Gastrocnemius medialis (tissue), 4 donors: ENCODE measurements at regions not wholly inside any gene's neighbourhood (a gene's known extent, or its start where the extent isn't known, plus 50 kb on each side); places are given as distances from the start of the nearest gene placed in this dataset.

Experiments used
- ATAC-seq, 2 donors: fragments of 150-250 bp; one replicate each; pipeline ENCODE4 v1.9.1; 2016
- DNase-seq, 2 donors: peaks; one replicate each; pipeline ENCODE4 v3.0.0-alpha.2; 2019
- H3K27ac ChIP-seq, 4 donors: fragments of 200-600 bp; sonication (generic); 1 replicate in 1 of 4; 2 replicates in 3 of 4; pipeline ENCODE4 v1.5.1; 2016 to 2018; ENCODE audit warnings: mild to moderate bottlenecking in 2 of 4, moderate library complexity in 1 of 4
- H3K27me3 ChIP-seq, 3 donors: fragments of 200-600 bp; sonication (generic) in 2 of 3; 1 replicate in 1 of 3; 2 replicates in 2 of 3; pipeline versions ENCODE4 v1.5.1 to v1.6.0; 2016 to 2019; ENCODE audit warnings: mild to moderate bottlenecking in 1 of 3, moderate library complexity in 1 of 3
- H3K36me3 ChIP-seq, 2 donors: fragments of 200-600 bp; sonication (generic) in 1 of 2; one replicate each; pipeline ENCODE4 v1.5.1; 2017 to 2018
- H3K4me1 ChIP-seq, 2 donors: fragments of 200-600 bp; sonication (generic) in 1 of 2; one replicate each; pipeline ENCODE4 v1.5.1; 2016 to 2017; ENCODE audit warnings: mild to moderate bottlenecking in 2 of 2
- H3K4me3 ChIP-seq, 4 donors: fragments of 200-600 bp; sonication (generic) in 3 of 4; 1 replicate in 1 of 4; 2 replicates in 3 of 4; pipeline ENCODE4 v1.5.1; 2016 to 2019; ENCODE audit warnings: mild to moderate bottlenecking in 2 of 4
- H3K9me3 ChIP-seq, 3 donors: fragments of 200-600 bp; sonication (generic) in 2 of 3; 1 replicate in 1 of 3; 2 replicates in 2 of 3; pipeline ENCODE4 v1.5.1; 2016 to 2019
- CTCF ChIP-seq, 5 experiments: fragments of 450-650 bp in 3 of 5; fragments of 200-600 bp in 2 of 5; sonication (generic) in 2 of 5; IDR thresholded peaks in 4 of 5; conservative IDR thresholded peaks in 1 of 5; 1 replicate in 4 of 5; 2 replicates in 1 of 5; pipeline ENCODE4 v1.5.1; 2016 to 2019; ENCODE audit warnings: antibody characterized with exemption in 5 of 5, mild to moderate bottlenecking in 3 of 5, moderate library complexity in 3 of 5
- POLR2A ChIP-seq, 2 donors: fragments of 450-650 bp; IDR thresholded peaks; one replicate each; pipeline ENCODE4 v1.6.1; 2017; ENCODE audit warnings: antibody characterized with exemption in 2 of 2, mild to moderate bottlenecking in 2 of 2, moderate library complexity in 2 of 2
- in situ Hi-C, 4 donors: fragments of 200-750 bp; cut with MboI; loops; one replicate each; pipeline versions ENCODE4 v1.15.0 to v1.8.0; 2017; ENCODE audit warnings: low sequenced_read_pairs in 4 of 4
- intact Hi-C: fragments of 100-400 bp; cut with DNase I; formaldehyde crosslinking; loops from one replicate; pipeline ENCODE4 v1.15.1; 2023; ENCODE audit warnings: low total_unique reads

- intact Hi-C loops = loop anchor here (10.0 kb wide), 1 partner anchor 224 kb away; the partner anchor contains the start of gene FAT1
Observed at GRCh38 chr4:186948361-186949242, 224.9 kb upstream of the FAT1 start.

DNA sequence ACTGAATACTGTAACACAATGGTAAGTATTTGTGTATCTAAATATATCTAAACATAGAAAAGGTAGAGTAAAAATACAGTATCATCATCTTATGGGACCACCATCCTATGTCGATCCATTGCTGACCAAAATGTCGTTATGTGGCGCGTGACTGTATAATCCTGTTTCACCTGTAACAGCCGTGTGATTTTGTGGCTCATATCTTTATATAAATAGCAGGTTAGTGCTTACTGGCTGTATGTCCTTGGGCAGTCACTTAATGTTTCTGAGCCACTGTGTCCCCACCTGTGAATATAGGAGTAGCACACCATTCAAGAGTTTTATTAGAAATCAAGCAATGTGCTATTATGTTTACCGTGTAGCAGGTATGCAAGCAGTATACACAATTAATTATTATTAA lies 226.2 kb upstream of the FAT1 start:
- no peak overlapping the region for H3K4me3 ChIP-seq
- H3K27me3 ChIP-seq = no peaks in the 10 kb centered on the region
- intact Hi-C loops (loop anchor here (10.0 kb wide), 1 partner anchor 225 kb away; the partner anchor contains the start of gene FAT1), in situ Hi-C loops (no loop called here)
- H3K9me3 ChIP-seq = no peaks in the 10 kb centered on the region
- H3K27ac ChIP-seq = no peak overlapping the region
- ATAC-seq (no peak), DNase-seq (no peak)
- H3K36me3 ChIP-seq = no peaks in the 10 kb centered on the region
- TF ChIP-seq POLR2A (IDR thresholded peaks at IDR 0.05) (no peak), CTCF (IDR thresholded peaks at IDR 0.05 in 4 of 5, conservative IDR thresholded peaks at IDR 0.05 in 1 of 5) (no peak)
- H3K4me1 ChIP-seq = no peaks in the 10 kb centered on the region

More at GRCh38 chr4:186948361-186949242, 224.9 kb upstream of the FAT1 start:
- no peak for DNase-seq
- in situ Hi-C loops = no loop called here
- Histone ChIP-seq H3K27me3 (no peaks in the 10 kb centered on the region), H3K36me3 (no peaks in the 10 kb centered on the region), H3K27ac (no peak overlapping the region), H3K4me3 (peak overlapping the region in 3 of 4 donors; percentile 3 to 28 (median 9)), H3K9me3 (no peaks in the 10 kb centered on the region), H3K4me1 (no peaks in the 10 kb centered on the region)
- TF ChIP-seq CTCF (IDR thresholded peaks at IDR 0.05 in 4 of 5, conservative IDR thresholded peaks at IDR 0.05 in 1 of 5) (no peak), POLR2A (IDR thresholded peaks at IDR 0.05) (no peak)
- ATAC-seq = no peak

DNA sequence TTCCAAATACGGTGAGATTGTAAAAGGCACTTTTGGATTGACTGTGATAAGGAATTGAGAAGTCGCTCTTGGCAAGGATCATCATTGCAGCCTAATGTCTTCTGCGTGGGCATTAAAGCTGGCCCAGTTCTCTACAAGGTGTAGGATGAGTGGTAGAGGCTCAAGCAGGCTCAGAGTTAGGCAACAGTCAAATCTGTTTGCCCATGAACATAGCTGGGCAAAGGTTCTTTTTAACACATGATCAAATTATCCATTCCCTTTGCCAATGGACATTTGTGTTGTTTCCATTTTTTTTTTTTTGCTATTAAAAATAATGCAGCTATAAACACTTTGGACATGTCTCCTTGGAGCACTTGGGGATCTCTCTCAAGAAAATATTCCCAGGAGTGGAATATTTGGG lies 229.1 kb upstream of the FAT1 start:
- in situ Hi-C loops (no loop called here), intact Hi-C loops (no loop called here)
- DNase-seq = no peak
- no peak overlapping the region for H3K4me3 ChIP-seq
- H3K36me3 ChIP-seq = no peaks in the 10 kb centered on the region
- H3K4me1 ChIP-seq = no peaks in the 10 kb centered on the region
- H3K9me3 ChIP-seq = no peaks in the 10 kb centered on the region
- H3K27me3 ChIP-seq = no peaks in the 10 kb centered on the region
- TF ChIP-seq CTCF (IDR thresholded peaks at IDR 0.05 in 4 of 5, conservative IDR thresholded peaks at IDR 0.05 in 1 of 5) (no peak), POLR2A (IDR thresholded peaks at IDR 0.05) (no peak)
- no peak for ATAC-seq
- no peak overlapping the region for H3K27ac ChIP-seq

DNA sequence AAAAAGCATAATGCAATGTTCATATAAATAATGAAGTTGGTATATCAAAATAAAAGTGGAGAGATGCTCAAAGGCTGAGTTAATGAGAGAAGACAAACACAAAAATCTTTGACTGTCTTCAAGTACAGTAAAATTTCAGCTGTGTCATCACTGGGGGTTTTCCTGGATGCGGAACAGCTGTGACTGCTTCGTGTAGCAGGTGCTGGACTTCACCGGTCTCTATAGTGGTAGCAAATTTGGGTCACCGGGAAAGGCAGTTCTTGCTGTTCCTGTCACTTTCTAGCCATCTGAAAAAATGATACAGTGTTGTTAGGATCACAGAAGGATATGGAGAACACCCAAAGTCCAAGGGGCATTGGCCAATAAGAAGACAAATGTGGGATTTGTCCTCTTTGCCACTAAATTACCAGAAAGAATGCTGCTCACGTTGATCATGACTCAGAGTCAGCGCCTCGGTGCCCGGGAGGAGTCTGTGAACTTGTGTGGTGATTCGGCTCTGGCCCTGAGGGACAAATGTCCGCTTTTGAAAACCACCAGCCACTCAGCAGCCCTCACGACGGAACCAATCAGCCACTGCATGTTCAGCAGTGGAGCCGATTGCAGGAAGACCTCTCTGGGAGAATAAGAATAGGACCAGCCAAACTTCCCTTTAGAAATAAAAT lies 230.1 kb upstream of the FAT1 start:
- Histone ChIP-seq H3K27me3 (no peaks in the 10 kb centered on the region), H3K9me3 (no peaks in the 10 kb centered on the region), H3K4me1 (no peaks in the 10 kb centered on the region), H3K36me3 (no peaks in the 10 kb centered on the region), H3K4me3 (no peak overlapping the region), H3K27ac (peak overlapping the region in 1 of 4 donors; percentile 38)
- intact Hi-C loops = no loop called here
- DNase-seq = peak; percentile 13 to 48
- TF ChIP-seq POLR2A (IDR thresholded peaks at IDR 0.05) (no peak), CTCF (IDR thresholded peaks at IDR 0.05 in 4 of 5, conservative IDR thresholded peaks at IDR 0.05 in 1 of 5) (no peak)
- in situ Hi-C loops = no loop called here
- peak; percentile 41 to 60 for ATAC-seq
